ENCODE measurements at regions not wholly inside any gene's neighbourhood (a gene's known extent, or its start where the extent isn't known, plus 50 kb on each side); places are given as distances from the start of the nearest gene placed in this dataset.

DNA sequence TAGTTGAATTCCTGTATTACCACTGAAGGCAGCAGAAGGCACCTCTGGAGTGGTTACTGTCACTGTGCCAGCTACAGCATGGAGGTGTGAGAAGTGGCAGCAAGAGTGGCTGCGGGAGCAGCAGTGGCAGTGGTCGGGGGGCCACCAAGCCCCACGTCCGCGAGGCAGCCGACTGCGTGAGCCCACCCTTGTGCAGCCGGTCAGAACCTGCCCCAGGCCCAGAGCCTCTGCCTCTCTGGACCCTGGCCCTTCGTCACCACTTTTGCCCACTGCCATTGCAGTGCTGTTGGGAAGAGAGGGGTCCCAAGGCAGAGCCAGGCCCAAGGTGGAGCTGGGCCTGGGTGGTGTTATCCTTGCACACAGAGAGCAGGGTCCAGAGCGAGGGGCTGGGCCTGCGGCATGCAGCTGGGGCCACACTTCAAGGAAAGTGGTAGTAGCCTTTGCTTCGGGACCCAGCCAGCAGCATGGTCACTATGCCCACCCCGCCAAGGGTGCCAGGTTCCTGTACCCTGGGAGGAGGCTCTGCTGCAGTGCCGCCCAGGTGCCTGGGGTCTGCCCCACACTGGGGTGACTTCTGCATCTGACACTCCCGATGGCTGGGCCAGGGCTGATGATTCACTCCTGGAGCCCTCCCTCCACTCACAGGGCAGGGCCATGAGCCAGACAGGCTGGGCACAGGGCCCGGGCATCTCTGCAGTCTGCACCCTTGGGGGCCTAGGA lies 450.1 kb upstream of the LRATD1 start:
- Histone ChIP-seq H3K79me2 (ENCODE audit: control insufficient read depth, insufficient read depth, low read length) (no peaks in the 10 kb centered on the region), H3K4me1 (ENCODE audit: control insufficient read depth, extremely low read depth, insufficient read depth, low read length) (no peaks in the 10 kb centered on the region), H3K4me2 (ENCODE audit: control insufficient read depth, extremely low read depth, insufficient read depth, low read depth, low read length) (no peak overlapping the region), H2AFZ (ENCODE audit: control insufficient read depth, low read length) (no peak overlapping the region), H3K4me3 (ENCODE audit: control insufficient read depth in 2 of 3, extremely low read depth in 1 of 3, insufficient read depth in 2 of 3, low read depth in 1 of 3, low read length in 3 of 3) (no peak overlapping the region), H3K9me1 (ENCODE audit: control insufficient read depth, extremely low read depth, insufficient read depth, low read length) (no peaks in the 10 kb centered on the region), H4K20me1 (ENCODE audit: control insufficient read depth, extremely low read depth, insufficient read depth, low read length) (no peaks in the 10 kb centered on the region), H3K9me3 (ENCODE audit: control insufficient read depth, low read depth, low read length) (no peaks in the 10 kb centered on the region), H3K27me3 (ENCODE audit: control insufficient read depth, extremely low read depth, insufficient read depth, low read length) (no peaks in the 10 kb centered on the region), H3K27ac (ENCODE audit: control insufficient read depth, insufficient read depth, low read length) (no peak overlapping the region), H3K36me3 (ENCODE audit: control insufficient read depth in 2 of 2, extremely low read depth in 1 of 2, insufficient read depth in 2 of 2, low read length in 2 of 2) (no peaks in the 10 kb centered on the region), H3K9ac (ENCODE audit: control insufficient read depth, extremely low read depth, insufficient read depth, low read length) (no peak overlapping the region)
- DNase-seq (ENCODE audit: low read depth, low spot score) (no peak), FAIRE-seq (no peak)
- no peak for TF ChIP-seq EZH2 (IDR thresholded peaks at IDR 0.05; ENCODE audit: low read length)
- TF ChIP-seq, protein P1, sequence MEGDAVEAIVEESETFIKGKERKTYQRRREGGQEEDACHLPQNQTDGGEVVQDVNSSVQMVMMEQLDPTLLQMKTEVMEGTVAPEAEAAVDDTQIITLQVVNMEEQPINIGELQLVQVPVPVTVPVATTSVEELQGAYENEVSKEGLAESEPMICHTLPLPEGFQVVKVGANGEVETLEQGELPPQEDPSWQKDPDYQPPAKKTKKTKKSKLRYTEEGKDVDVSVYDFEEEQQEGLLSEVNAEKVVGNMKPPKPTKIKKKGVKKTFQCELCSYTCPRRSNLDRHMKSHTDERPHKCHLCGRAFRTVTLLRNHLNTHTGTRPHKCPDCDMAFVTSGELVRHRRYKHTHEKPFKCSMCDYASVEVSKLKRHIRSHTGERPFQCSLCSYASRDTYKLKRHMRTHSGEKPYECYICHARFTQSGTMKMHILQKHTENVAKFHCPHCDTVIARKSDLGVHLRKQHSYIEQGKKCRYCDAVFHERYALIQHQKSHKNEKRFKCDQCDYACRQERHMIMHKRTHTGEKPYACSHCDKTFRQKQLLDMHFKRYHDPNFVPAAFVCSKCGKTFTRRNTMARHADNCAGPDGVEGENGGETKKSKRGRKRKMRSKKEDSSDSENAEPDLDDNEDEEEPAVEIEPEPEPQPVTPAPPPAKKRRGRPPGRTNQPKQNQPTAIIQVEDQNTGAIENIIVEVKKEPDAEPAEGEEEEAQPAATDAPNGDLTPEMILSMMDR (optimal IDR thresholded peaks at IDR 0.05 in 1 of 3, IDR thresholded peaks at IDR 0.05 in 1 of 3, conservative IDR thresholded peaks at IDR 0.05 in 1 of 3; ENCODE audit: extremely low read depth in 1 of 3, insufficient read depth in 2 of 3, low read length in 3 of 3): no peak
- dilution Hi-C loops (cut with MboI; ENCODE audit: extremely low pct_ligation_motif_present, low sequenced_read_pairs): no loop called here

DNA sequence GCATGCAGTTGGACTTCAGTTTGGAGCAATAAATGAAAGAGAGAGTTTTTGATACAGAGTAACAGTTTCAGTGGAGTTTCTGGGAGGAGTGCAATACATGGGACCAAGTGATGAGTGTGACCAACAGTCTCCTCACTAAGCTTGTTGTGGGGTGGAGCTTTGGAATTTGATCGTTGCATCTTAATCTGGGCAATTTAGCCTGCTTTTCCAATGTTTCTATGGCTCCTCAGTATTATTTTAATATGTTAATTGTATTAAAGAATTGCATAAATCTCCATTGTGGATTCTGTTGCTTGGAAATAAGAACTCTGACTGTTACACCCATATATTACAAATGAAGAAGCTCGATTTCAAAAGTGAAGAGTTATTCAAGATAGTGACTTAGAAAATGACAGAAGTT lies 446.6 kb upstream of the LRATD1 start:
- Histone ChIP-seq H3K9me1 (ENCODE audit: control insufficient read depth, extremely low read depth, insufficient read depth, low read length) (no peaks in the 10 kb centered on the region), H4K20me1 (ENCODE audit: control insufficient read depth, extremely low read depth, insufficient read depth, low read length) (no peaks in the 10 kb centered on the region), H3K36me3 (ENCODE audit: control insufficient read depth in 2 of 2, extremely low read depth in 1 of 2, insufficient read depth in 2 of 2, low read length in 2 of 2) (no peaks in the 10 kb centered on the region), H3K4me1 (ENCODE audit: control insufficient read depth, extremely low read depth, insufficient read depth, low read length) (peaks cover 16% of the 10 kb centered on the region), H3K4me2 (ENCODE audit: control insufficient read depth, extremely low read depth, insufficient read depth, low read depth, low read length) (no peak overlapping the region), H2AFZ (ENCODE audit: control insufficient read depth, low read length) (no peak overlapping the region), H3K9ac (ENCODE audit: control insufficient read depth, extremely low read depth, insufficient read depth, low read length) (no peak overlapping the region), H3K27me3 (ENCODE audit: control insufficient read depth, extremely low read depth, insufficient read depth, low read length) (no peaks in the 10 kb centered on the region), H3K79me2 (ENCODE audit: control insufficient read depth, insufficient read depth, low read length) (no peaks in the 10 kb centered on the region), H3K4me3 (ENCODE audit: control insufficient read depth in 2 of 3, extremely low read depth in 1 of 3, insufficient read depth in 2 of 3, low read depth in 1 of 3, low read length in 3 of 3) (no peak overlapping the region), H3K27ac (ENCODE audit: control insufficient read depth, insufficient read depth, low read length) (no peak overlapping the region), H3K9me3 (ENCODE audit: control insufficient read depth, low read depth, low read length) (no peaks in the 10 kb centered on the region)
- dilution Hi-C loops (cut with MboI; ENCODE audit: extremely low pct_ligation_motif_present, low sequenced_read_pairs): no loop called here
- no peak for FAIRE-seq
- DNase-seq (ENCODE audit: low read depth, low spot score): no peak
- no peak for TF ChIP-seq EZH2 (IDR thresholded peaks at IDR 0.05; ENCODE audit: low read length)
- TF ChIP-seq, protein P1 (optimal IDR thresholded peaks at IDR 0.05 in 1 of 3, IDR thresholded peaks at IDR 0.05 in 1 of 3, conservative IDR thresholded peaks at IDR 0.05 in 1 of 3; ENCODE audit: extremely low read depth in 1 of 3, insufficient read depth in 2 of 3, low read length in 3 of 3): no peak
